ENCODE measurements at regions not wholly inside any gene's neighbourhood (a gene's known extent, or its start where the extent isn't known, plus 50 kb on each side); places are given as distances from the start of the nearest gene placed in this dataset.

DNA sequence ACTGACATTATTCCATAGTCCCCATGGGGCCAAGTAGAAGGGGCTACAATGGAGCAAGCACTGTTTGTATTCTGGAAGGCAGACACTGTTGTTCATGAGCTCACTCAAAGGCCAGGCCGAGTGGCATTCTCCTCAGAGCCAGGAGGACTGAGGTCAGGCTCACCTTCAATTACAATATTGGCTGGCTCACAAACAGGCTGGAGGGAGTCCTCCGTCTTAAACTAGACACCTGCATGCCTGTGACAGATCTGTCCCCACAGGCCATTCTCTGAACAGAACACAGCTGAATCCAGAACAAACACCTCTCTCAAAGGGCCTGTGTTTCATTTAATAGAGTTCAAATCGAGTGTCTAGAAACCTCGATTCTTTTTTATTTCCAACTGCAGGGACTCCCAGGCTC, 347.4 kb upstream of the PPP2R3A start:
- TF ChIP-seq, protein P1, sequence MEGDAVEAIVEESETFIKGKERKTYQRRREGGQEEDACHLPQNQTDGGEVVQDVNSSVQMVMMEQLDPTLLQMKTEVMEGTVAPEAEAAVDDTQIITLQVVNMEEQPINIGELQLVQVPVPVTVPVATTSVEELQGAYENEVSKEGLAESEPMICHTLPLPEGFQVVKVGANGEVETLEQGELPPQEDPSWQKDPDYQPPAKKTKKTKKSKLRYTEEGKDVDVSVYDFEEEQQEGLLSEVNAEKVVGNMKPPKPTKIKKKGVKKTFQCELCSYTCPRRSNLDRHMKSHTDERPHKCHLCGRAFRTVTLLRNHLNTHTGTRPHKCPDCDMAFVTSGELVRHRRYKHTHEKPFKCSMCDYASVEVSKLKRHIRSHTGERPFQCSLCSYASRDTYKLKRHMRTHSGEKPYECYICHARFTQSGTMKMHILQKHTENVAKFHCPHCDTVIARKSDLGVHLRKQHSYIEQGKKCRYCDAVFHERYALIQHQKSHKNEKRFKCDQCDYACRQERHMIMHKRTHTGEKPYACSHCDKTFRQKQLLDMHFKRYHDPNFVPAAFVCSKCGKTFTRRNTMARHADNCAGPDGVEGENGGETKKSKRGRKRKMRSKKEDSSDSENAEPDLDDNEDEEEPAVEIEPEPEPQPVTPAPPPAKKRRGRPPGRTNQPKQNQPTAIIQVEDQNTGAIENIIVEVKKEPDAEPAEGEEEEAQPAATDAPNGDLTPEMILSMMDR (IDR thresholded peaks at IDR 0.05; ENCODE audit: low read depth, low read length), result no peak
- TF ChIP-seq MAX (IDR thresholded peaks at IDR 0.05; ENCODE audit: low read depth, low read length), result no peak
- no peak for TF ChIP-seq MYC (IDR thresholded peaks at IDR 0.05; ENCODE audit: low read depth, low read length)
- no peak for TF ChIP-seq POLR2A (IDR thresholded peaks at IDR 0.05; ENCODE audit: extremely low read depth, insufficient read length)
- no peak for DNase-seq (ENCODE audit: low read depth)
- no peak overlapping the region for H3K4me3 ChIP-seq (ENCODE audit: low read depth, low read length)

GRCh38 chr3:135621184-135621920, 344.2 kb upstream of the PPP2R3A start:
- DNase-seq (ENCODE audit: low read depth), result no peak
- H3K4me3 ChIP-seq (ENCODE audit: low read depth, low read length), result no peak overlapping the region

GRCh38 chr3:135622215-135622614, 343.3 kb upstream of the PPP2R3A start:
- DNase-seq (ENCODE audit: low read depth), result no peak
- TF ChIP-seq POLR2A (IDR thresholded peaks at IDR 0.05; ENCODE audit: extremely low read depth, insufficient read length), result no peak
- TF ChIP-seq, protein P1 (IDR thresholded peaks at IDR 0.05; ENCODE audit: low read depth, low read length), result no peak
- no peak for TF ChIP-seq MAX (IDR thresholded peaks at IDR 0.05; ENCODE audit: low read depth, low read length)
- TF ChIP-seq MYC (IDR thresholded peaks at IDR 0.05; ENCODE audit: low read depth, low read length), result no peak

More at GRCh38 chr3:135621184-135621920, 344.2 kb upstream of the PPP2R3A start:
- no peak for TF ChIP-seq POLR2A (IDR thresholded peaks at IDR 0.05; ENCODE audit: extremely low read depth, insufficient read length)
- TF ChIP-seq, protein P1 (IDR thresholded peaks at IDR 0.05; ENCODE audit: low read depth, low read length), result no peak
- no peak for TF ChIP-seq MAX (IDR thresholded peaks at IDR 0.05; ENCODE audit: low read depth, low read length)
- no peak for TF ChIP-seq MYC (IDR thresholded peaks at IDR 0.05; ENCODE audit: low read depth, low read length)

GRCh38 chr3:135622656-135623055, 342.9 kb upstream of the PPP2R3A start:
- no peak overlapping the region for H3K4me3 ChIP-seq (ENCODE audit: low read depth, low read length)
- no peak for DNase-seq (ENCODE audit: low read depth)
- TF ChIP-seq MAX (IDR thresholded peaks at IDR 0.05; ENCODE audit: low read depth, low read length) (no peak), POLR2A (IDR thresholded peaks at IDR 0.05; ENCODE audit: extremely low read depth, insufficient read length) (no peak), MYC (IDR thresholded peaks at IDR 0.05; ENCODE audit: low read depth, low read length) (no peak)
- TF ChIP-seq, protein P1 (IDR thresholded peaks at IDR 0.05; ENCODE audit: low read depth, low read length), result no peak

More at GRCh38 chr3:135622215-135622614, 343.3 kb upstream of the PPP2R3A start:
- H3K4me3 ChIP-seq (ENCODE audit: low read depth, low read length), result no peak overlapping the region

DNA sequence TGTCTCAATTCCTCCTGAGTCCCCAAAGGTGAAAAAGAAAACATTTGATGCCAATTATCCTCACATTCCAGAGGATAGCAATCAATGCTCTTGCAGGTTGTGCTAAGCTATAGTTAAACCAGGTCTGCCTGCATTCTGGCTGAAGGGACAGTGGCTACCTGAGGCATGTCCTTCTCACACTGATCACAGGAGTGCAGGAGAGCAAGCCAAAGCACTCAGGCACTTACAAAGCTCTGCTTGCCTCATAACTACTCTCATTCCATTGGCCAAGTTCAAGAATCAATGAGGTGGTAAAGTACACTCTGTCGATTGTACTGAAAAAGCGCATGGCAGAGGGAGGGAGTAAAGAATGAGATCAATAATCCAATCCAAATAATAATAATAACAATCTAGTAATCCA, 342.0 kb upstream of the PPP2R3A start:
- H3K4me3 ChIP-seq (ENCODE audit: low read depth, low read length), result no peak overlapping the region

More for the DNA sequence above, 342.0 kb upstream of the PPP2R3A start:
- no peak for DNase-seq (ENCODE audit: low read depth)
- TF ChIP-seq MYC (IDR thresholded peaks at IDR 0.05; ENCODE audit: low read depth, low read length) (no peak), POLR2A (IDR thresholded peaks at IDR 0.05; ENCODE audit: extremely low read depth, insufficient read length) (no peak), MAX (IDR thresholded peaks at IDR 0.05; ENCODE audit: low read depth, low read length) (no peak)
- TF ChIP-seq, protein P1 (IDR thresholded peaks at IDR 0.05; ENCODE audit: low read depth, low read length), result no peak
